ENCODE measurements at regions not wholly inside any gene's neighbourhood (a gene's known extent, or its start where the extent isn't known, plus 50 kb on each side); places are given as distances from the start of the nearest gene placed in this dataset.

- TF ChIP-seq, protein P1, sequence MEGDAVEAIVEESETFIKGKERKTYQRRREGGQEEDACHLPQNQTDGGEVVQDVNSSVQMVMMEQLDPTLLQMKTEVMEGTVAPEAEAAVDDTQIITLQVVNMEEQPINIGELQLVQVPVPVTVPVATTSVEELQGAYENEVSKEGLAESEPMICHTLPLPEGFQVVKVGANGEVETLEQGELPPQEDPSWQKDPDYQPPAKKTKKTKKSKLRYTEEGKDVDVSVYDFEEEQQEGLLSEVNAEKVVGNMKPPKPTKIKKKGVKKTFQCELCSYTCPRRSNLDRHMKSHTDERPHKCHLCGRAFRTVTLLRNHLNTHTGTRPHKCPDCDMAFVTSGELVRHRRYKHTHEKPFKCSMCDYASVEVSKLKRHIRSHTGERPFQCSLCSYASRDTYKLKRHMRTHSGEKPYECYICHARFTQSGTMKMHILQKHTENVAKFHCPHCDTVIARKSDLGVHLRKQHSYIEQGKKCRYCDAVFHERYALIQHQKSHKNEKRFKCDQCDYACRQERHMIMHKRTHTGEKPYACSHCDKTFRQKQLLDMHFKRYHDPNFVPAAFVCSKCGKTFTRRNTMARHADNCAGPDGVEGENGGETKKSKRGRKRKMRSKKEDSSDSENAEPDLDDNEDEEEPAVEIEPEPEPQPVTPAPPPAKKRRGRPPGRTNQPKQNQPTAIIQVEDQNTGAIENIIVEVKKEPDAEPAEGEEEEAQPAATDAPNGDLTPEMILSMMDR (IDR thresholded peaks at IDR 0.05; ENCODE audit: poor library complexity, severe bottlenecking): no peak
- TF ChIP-seq EZH2 (IDR thresholded peaks at IDR 0.05; ENCODE audit: borderline replicate concordance, insufficient read depth, low read length, poor library complexity, severe bottlenecking): no peak
- TF ChIP-seq, protein P2, sequence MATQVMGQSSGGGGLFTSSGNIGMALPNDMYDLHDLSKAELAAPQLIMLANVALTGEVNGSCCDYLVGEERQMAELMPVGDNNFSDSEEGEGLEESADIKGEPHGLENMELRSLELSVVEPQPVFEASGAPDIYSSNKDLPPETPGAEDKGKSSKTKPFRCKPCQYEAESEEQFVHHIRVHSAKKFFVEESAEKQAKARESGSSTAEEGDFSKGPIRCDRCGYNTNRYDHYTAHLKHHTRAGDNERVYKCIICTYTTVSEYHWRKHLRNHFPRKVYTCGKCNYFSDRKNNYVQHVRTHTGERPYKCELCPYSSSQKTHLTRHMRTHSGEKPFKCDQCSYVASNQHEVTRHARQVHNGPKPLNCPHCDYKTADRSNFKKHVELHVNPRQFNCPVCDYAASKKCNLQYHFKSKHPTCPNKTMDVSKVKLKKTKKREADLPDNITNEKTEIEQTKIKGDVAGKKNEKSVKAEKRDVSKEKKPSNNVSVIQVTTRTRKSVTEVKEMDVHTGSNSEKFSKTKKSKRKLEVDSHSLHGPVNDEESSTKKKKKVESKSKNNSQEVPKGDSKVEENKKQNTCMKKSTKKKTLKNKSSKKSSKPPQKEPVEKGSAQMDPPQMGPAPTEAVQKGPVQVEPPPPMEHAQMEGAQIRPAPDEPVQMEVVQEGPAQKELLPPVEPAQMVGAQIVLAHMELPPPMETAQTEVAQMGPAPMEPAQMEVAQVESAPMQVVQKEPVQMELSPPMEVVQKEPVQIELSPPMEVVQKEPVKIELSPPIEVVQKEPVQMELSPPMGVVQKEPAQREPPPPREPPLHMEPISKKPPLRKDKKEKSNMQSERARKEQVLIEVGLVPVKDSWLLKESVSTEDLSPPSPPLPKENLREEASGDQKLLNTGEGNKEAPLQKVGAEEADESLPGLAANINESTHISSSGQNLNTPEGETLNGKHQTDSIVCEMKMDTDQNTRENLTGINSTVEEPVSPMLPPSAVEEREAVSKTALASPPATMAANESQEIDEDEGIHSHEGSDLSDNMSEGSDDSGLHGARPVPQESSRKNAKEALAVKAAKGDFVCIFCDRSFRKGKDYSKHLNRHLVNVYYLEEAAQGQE (IDR thresholded peaks at IDR 0.05; ENCODE audit: borderline replicate concordance): no peak
- TF ChIP-seq POLR2AphosphoS5 (IDR thresholded peaks at IDR 0.05): no peak
- TF ChIP-seq EP300 (conservative IDR thresholded peaks at IDR 0.05; ENCODE audit: poor library complexity, severe bottlenecking): no peak
- TF ChIP-seq TAF1 (IDR thresholded peaks at IDR 0.05; ENCODE audit: low read depth): no peak
- no peak for TF ChIP-seq MXI1 (conservative IDR thresholded peaks at IDR 0.05; ENCODE audit: poor library complexity, severe bottlenecking)
Measured at GRCh38 chr10:108566316-108567107, 1356.8 kb downstream of the XPNPEP1 start.
